NCI-H1417 treated with DMSO at 0.1 percent for 48 hours (cell line): ENCODE measurements at regions not wholly inside any gene's neighbourhood (a gene's known extent, or its start where the extent isn't known, plus 50 kb on each side); places are given as distances from the start of the nearest gene placed in this dataset.
A peak's percentile ranks its signal among the peaks of the same experiment; 100 is the strongest.

Source experiments
- DNase-seq: peaks from one replicate; lab custom pipeline; 2025; lab: John Stamatoyannopoulos, UW

- DNase-seq: no peak
Observed at GRCh38 chr5:164351245-164351834, 845.9 kb downstream of the MAT2B start.

- no peak for DNase-seq
Observed at GRCh38 chr5:164352695-164353094, 847.3 kb downstream of the MAT2B start.

GRCh38 chr5:164353155-164353554 lies 847.7 kb downstream of the MAT2B start:
- DNase-seq: no peak

- no peak for DNase-seq
Observed at GRCh38 chr5:164354139-164354751, 848.8 kb downstream of the MAT2B start.

GRCh38 chr5:164355267-164355830 lies 849.9 kb downstream of the MAT2B start:
- peak; percentile 37 for DNase-seq

- no peak for DNase-seq
Observed at GRCh38 chr5:164356790-164357189, 851.4 kb downstream of the MAT2B start.

GRCh38 chr5:164357395-164358033 lies 852.1 kb downstream of the MAT2B start:
- no peak for DNase-seq

GRCh38 chr5:164358531-164359259 lies 853.3 kb downstream of the MAT2B start:
- no peak for DNase-seq

- no peak for DNase-seq
Observed at GRCh38 chr5:164359260-164360255, 854.1 kb downstream of the MAT2B start.

GRCh38 chr5:164360589-164360988 lies 855.2 kb downstream of the MAT2B start:
- DNase-seq: no peak

GRCh38 chr5:164361986-164362385 lies 856.6 kb downstream of the MAT2B start:
- no peak for DNase-seq

- DNase-seq: no peak
Observed at GRCh38 chr5:164362835-164363234, 857.4 kb downstream of the MAT2B start.

- DNase-seq: no peak
Observed at GRCh38 chr5:164364237-164365208, 859.1 kb downstream of the MAT2B start.

- DNase-seq: no peak
Observed at GRCh38 chr5:164370841-164371240, 865.4 kb downstream of the MAT2B start.

GRCh38 chr5:164372892-164373291 lies 867.5 kb downstream of the MAT2B start:
- no peak for DNase-seq

- no peak for DNase-seq
Observed at GRCh38 chr5:164373876-164374275, 868.5 kb downstream of the MAT2B start.

GRCh38 chr5:164375051-164375450 lies 869.6 kb downstream of the MAT2B start:
- DNase-seq: no peak

GRCh38 chr5:164376843-164377242 lies 871.4 kb downstream of the MAT2B start:
- DNase-seq: no peak

- no peak for DNase-seq
Observed at GRCh38 chr5:164377746-164378145, 872.3 kb downstream of the MAT2B start.

- DNase-seq: no peak
Observed at GRCh38 chr5:164383662-164384061, 878.2 kb downstream of the MAT2B start.
